ENCODE measurements at regions not wholly inside any gene's neighbourhood (a gene's known extent, or its start where the extent isn't known, plus 50 kb on each side); places are given as distances from the start of the nearest gene placed in this dataset.

GRCh38 chr7:8906396-8907075 lies 473.1 kb downstream of the NXPH1 start:
- Histone ChIP-seq H3K27me3 (ENCODE audit: insufficient read depth, low read length) (no peaks in the 10 kb centered on the region), H3K4me1 (ENCODE audit: insufficient read depth, low read length) (no peaks in the 10 kb centered on the region), H3K4me2 (ENCODE audit: low read length) (no peak overlapping the region), H4K20me1 (ENCODE audit: insufficient read depth, low read length) (no peaks in the 10 kb centered on the region), H3K27ac (ENCODE audit: low read depth, low read length) (no peak overlapping the region), H3K36me3 (ENCODE audit: insufficient read depth, low read length) (no peaks in the 10 kb centered on the region), H2AFZ (ENCODE audit: low read depth, low read length) (no peak overlapping the region), H3K4me3 (ENCODE audit: insufficient read depth, low read depth, low read length) (no peak overlapping the region), H3K9ac (ENCODE audit: low read length) (no peak overlapping the region), H3K79me2 (ENCODE audit: insufficient read depth, low read length) (no peaks in the 10 kb centered on the region), H3K9me3 (ENCODE audit: insufficient read depth, low read depth, low read length) (no peaks in the 10 kb centered on the region)
- Mint-ChIP-seq H3K27me3 (ENCODE audit: low read depth, unreplicated experiment) (no peaks in the 10 kb centered on the region), H3K9me3 (ENCODE audit: unreplicated experiment) (no peaks in the 10 kb centered on the region), H3K4me1 (ENCODE audit: low read depth, unreplicated experiment) (peaks cover 3% of the 10 kb centered on the region), H3K36me3 (ENCODE audit: low read depth, unreplicated experiment) (no peaks in the 10 kb centered on the region), H3K4me3 (ENCODE audit: unreplicated experiment) (no peak overlapping the region), H3K27ac (ENCODE audit: unreplicated experiment) (no peak overlapping the region)
- FAIRE-seq (no peak), DNase-seq (ENCODE audit: low read depth) (no peak)
- TF ChIP-seq EZH2 (IDR thresholded peaks at IDR 0.05; ENCODE audit: insufficient read depth, low read length) (no peak), CTCF (IDR thresholded peaks at IDR 0.05; ENCODE audit: insufficient read depth, low read depth, low read length) (no peak)

- Mint-ChIP-seq H3K4me1 (ENCODE audit: low read depth, unreplicated experiment) (peaks cover 3% of the 10 kb centered on the region), H3K27me3 (ENCODE audit: low read depth, unreplicated experiment) (no peaks in the 10 kb centered on the region), H3K9me3 (ENCODE audit: unreplicated experiment) (no peaks in the 10 kb centered on the region), H3K27ac (ENCODE audit: unreplicated experiment) (no peak overlapping the region), H3K36me3 (ENCODE audit: low read depth, unreplicated experiment) (no peaks in the 10 kb centered on the region), H3K4me3 (ENCODE audit: unreplicated experiment) (no peak overlapping the region)
- Histone ChIP-seq H3K27me3 (ENCODE audit: insufficient read depth, low read length) (no peaks in the 10 kb centered on the region), H3K9me3 (ENCODE audit: insufficient read depth, low read depth, low read length) (no peaks in the 10 kb centered on the region), H3K27ac (ENCODE audit: low read depth, low read length) (no peak overlapping the region), H3K4me2 (ENCODE audit: low read length) (no peak overlapping the region), H3K79me2 (ENCODE audit: insufficient read depth, low read length) (no peaks in the 10 kb centered on the region), H3K9ac (ENCODE audit: low read length) (no peak overlapping the region), H3K4me1 (ENCODE audit: insufficient read depth, low read length) (no peaks in the 10 kb centered on the region), H3K4me3 (ENCODE audit: insufficient read depth, low read depth, low read length) (no peak overlapping the region), H2AFZ (ENCODE audit: low read depth, low read length) (no peak overlapping the region), H4K20me1 (ENCODE audit: insufficient read depth, low read length) (no peaks in the 10 kb centered on the region), H3K36me3 (ENCODE audit: insufficient read depth, low read length) (no peaks in the 10 kb centered on the region)
- DNase-seq (ENCODE audit: low read depth) (no peak), FAIRE-seq (no peak)
- no peak for TF ChIP-seq EZH2 (IDR thresholded peaks at IDR 0.05; ENCODE audit: insufficient read depth, low read length)
Observed at GRCh38 chr7:8908889-8909288, 475.5 kb downstream of the NXPH1 start.

DNA sequence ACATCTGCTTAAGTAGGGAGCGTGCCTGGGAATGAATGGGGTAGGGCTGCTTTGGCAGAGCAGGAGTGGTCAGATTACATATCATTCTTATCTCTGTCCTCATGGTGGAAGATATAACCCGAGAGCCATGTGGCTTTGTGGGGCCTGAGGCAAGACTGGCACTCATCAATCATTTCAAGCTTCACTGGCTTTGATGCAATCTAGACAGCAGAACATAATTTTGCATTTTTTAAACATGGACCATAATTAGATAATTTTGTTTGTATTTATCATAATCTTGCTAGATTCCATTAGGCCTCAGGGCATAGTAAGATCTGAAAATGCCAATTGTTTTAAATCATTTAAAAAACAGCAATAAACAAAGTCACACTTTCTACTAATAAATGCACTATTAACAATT lies 480.3 kb downstream of the NXPH1 start:
- H3K4me3 ChIP-seq (ENCODE audit: insufficient read depth, low read depth, low read length), result no peak overlapping the region
- no peak overlapping the region for H3K27ac ChIP-seq (ENCODE audit: low read depth, low read length)
- H3K4me2 ChIP-seq (ENCODE audit: low read length), result no peak overlapping the region
- no peak overlapping the region for H3K4me3 Mint-ChIP-seq (ENCODE audit: unreplicated experiment)
- H3K79me2 ChIP-seq (ENCODE audit: insufficient read depth, low read length), result no peaks in the 10 kb centered on the region
- H3K4me1 ChIP-seq (ENCODE audit: insufficient read depth, low read length), result no peaks in the 10 kb centered on the region
- H3K27ac Mint-ChIP-seq (ENCODE audit: unreplicated experiment), result no peak overlapping the region
- FAIRE-seq (no peak), DNase-seq (ENCODE audit: low read depth) (no peak)
- no peaks in the 10 kb centered on the region for H3K9me3 ChIP-seq (ENCODE audit: insufficient read depth, low read depth, low read length)
- H2AFZ ChIP-seq (ENCODE audit: low read depth, low read length), result no peak overlapping the region
- H4K20me1 ChIP-seq (ENCODE audit: insufficient read depth, low read length), result no peaks in the 10 kb centered on the region
- no peaks in the 10 kb centered on the region for H3K9me3 Mint-ChIP-seq (ENCODE audit: unreplicated experiment)
- no peaks in the 10 kb centered on the region for H3K36me3 ChIP-seq (ENCODE audit: insufficient read depth, low read length)
- no peak overlapping the region for H3K9ac ChIP-seq (ENCODE audit: low read length)
- H3K27me3 ChIP-seq (ENCODE audit: insufficient read depth, low read length), result no peaks in the 10 kb centered on the region
- TF ChIP-seq EZH2 (IDR thresholded peaks at IDR 0.05; ENCODE audit: insufficient read depth, low read length) (no peak), CTCF (IDR thresholded peaks at IDR 0.05; ENCODE audit: insufficient read depth, low read depth, low read length) (no peak)
- no peaks in the 10 kb centered on the region for H3K4me1 Mint-ChIP-seq (ENCODE audit: low read depth, unreplicated experiment)
- H3K27me3 Mint-ChIP-seq (ENCODE audit: low read depth, unreplicated experiment), result no peaks in the 10 kb centered on the region
- H3K36me3 Mint-ChIP-seq (ENCODE audit: low read depth, unreplicated experiment), result no peaks in the 10 kb centered on the region

All from astrocyte (in vitro differentiated cells and primary cell).